ENCODE measurements at regions not wholly inside any gene's neighbourhood (a gene's known extent, or its start where the extent isn't known, plus 50 kb on each side); places are given as distances from the start of the nearest gene placed in this dataset.

- no peak for DNase-seq
- H3K4me1 Mint-ChIP-seq = no peaks in the 10 kb centered on the region
These were observed 227.2 kb upstream of the SULF2 start for GRCh38 chr20:48012401-48012974.

GRCh38 chr20:48011025-48011424, 225.7 kb upstream of the SULF2 start:
- H3K9me3 Mint-ChIP-seq = peaks cover 5 to 27% of the 10 kb centered on the region in 2 donors
- no peak overlapping the region for H3K27ac Mint-ChIP-seq
- H3K4me3 Mint-ChIP-seq = no peak overlapping the region
- no peaks in the 10 kb centered on the region for H3K4me1 Mint-ChIP-seq
- no peak for DNase-seq
- peaks cover 18% of the 10 kb centered on the region for H3K27me3 Mint-ChIP-seq
- ATAC-seq = no peak

More at GRCh38 chr20:48012401-48012974, 227.2 kb upstream of the SULF2 start:
- no peak for ATAC-seq
- Mint-ChIP-seq H3K27ac (no peak overlapping the region), H3K27me3 (peaks cover 5% of the 10 kb centered on the region), H3K4me3 (no peak overlapping the region), H3K9me3 (peaks cover 5 to 25% of the 10 kb centered on the region in 2 donors)

GRCh38 chr20:48010623-48011022, 225.3 kb upstream of the SULF2 start:
- H3K4me3 Mint-ChIP-seq = no peak overlapping the region

GRCh38 chr20:48008850-48009515, 223.7 kb upstream of the SULF2 start:
- peaks cover 37% of the 10 kb centered on the region for H3K27me3 Mint-ChIP-seq
- no peak overlapping the region for H3K4me3 Mint-ChIP-seq
- no peak for DNase-seq
- H3K4me1 Mint-ChIP-seq = no peaks in the 10 kb centered on the region
- no peak for ATAC-seq
- no peak overlapping the region for H3K27ac Mint-ChIP-seq
- H3K9me3 Mint-ChIP-seq = peaks cover 5 to 28% of the 10 kb centered on the region in 2 donors

More at GRCh38 chr20:48010623-48011022, 225.3 kb upstream of the SULF2 start:
- peaks cover 5 to 27% of the 10 kb centered on the region in 2 donors for H3K9me3 Mint-ChIP-seq
- no peak for ATAC-seq
- no peaks in the 10 kb centered on the region for H3K4me1 Mint-ChIP-seq
- H3K27me3 Mint-ChIP-seq = peaks cover 20% of the 10 kb centered on the region
- no peak overlapping the region for H3K27ac Mint-ChIP-seq
- no peak for DNase-seq

GRCh38 chr20:48007351-48007750, 222.1 kb upstream of the SULF2 start:
- DNase-seq (no peak), ATAC-seq (no peak)
- no peak overlapping the region for H3K4me3 Mint-ChIP-seq
- H3K27ac Mint-ChIP-seq = no peak overlapping the region
- peaks cover 41% of the 10 kb centered on the region for H3K27me3 Mint-ChIP-seq
- H3K9me3 Mint-ChIP-seq = peaks cover 3 to 21% of the 10 kb centered on the region in 2 donors
- H3K4me1 Mint-ChIP-seq = no peaks in the 10 kb centered on the region

GRCh38 chr20:48006036-48006833, 221.0 kb upstream of the SULF2 start:
- no peak for ATAC-seq
- Mint-ChIP-seq H3K27me3 (peaks cover 41% of the 10 kb centered on the region), H3K4me1 (no peaks in the 10 kb centered on the region), H3K27ac (no peak overlapping the region), H3K9me3 (peaks cover 4 to 15% of the 10 kb centered on the region in 2 donors), H3K4me3 (no peak overlapping the region)
- no peak for DNase-seq

- no peak for ATAC-seq
These were observed 217.7 kb upstream of the SULF2 start for GRCh38 chr20:48003021-48003420.

GRCh38 chr20:48002517-48002970, 217.3 kb upstream of the SULF2 start:
- ATAC-seq (no peak), DNase-seq (no peak)
- Mint-ChIP-seq H3K9me3 (peaks cover 4 to 8% of the 10 kb centered on the region in 2 donors), H3K4me3 (no peak overlapping the region), H3K27me3 (peaks cover 37% of the 10 kb centered on the region), H3K27ac (no peak overlapping the region), H3K4me1 (no peaks in the 10 kb centered on the region)

More at GRCh38 chr20:48003021-48003420, 217.7 kb upstream of the SULF2 start:
- Mint-ChIP-seq H3K9me3 (peaks cover 4 to 12% of the 10 kb centered on the region in 2 donors), H3K27ac (no peak overlapping the region), H3K27me3 (peaks cover 41% of the 10 kb centered on the region), H3K4me1 (no peaks in the 10 kb centered on the region), H3K4me3 (no peak overlapping the region)
- DNase-seq = no peak

GRCh38 chr20:47999166-47999565, 213.9 kb upstream of the SULF2 start:
- Mint-ChIP-seq H3K4me1 (no peaks in the 10 kb centered on the region), H3K4me3 (no peak overlapping the region), H3K9me3 (peaks cover 4 to 5% of the 10 kb centered on the region in 2 donors), H3K27ac (peak overlapping the region in 1 of 2 donors; percentile 47), H3K27me3 (peaks cover 7% of the 10 kb centered on the region)
- DNase-seq (no peak), ATAC-seq (no peak)

- ATAC-seq (no peak), DNase-seq (no peak)
- no peak overlapping the region for H3K27ac Mint-ChIP-seq
- no peaks in the 10 kb centered on the region for H3K4me1 Mint-ChIP-seq
- no peak overlapping the region for H3K4me3 Mint-ChIP-seq
- peaks cover 2 to 4% of the 10 kb centered on the region in 2 donors for H3K9me3 Mint-ChIP-seq
- peaks cover 2% of the 10 kb centered on the region for H3K27me3 Mint-ChIP-seq
These were observed 213.5 kb upstream of the SULF2 start for GRCh38 chr20:47998736-47999135.

GRCh38 chr20:47995661-47996060, 210.4 kb upstream of the SULF2 start:
- Mint-ChIP-seq H3K4me1 (no peaks in the 10 kb centered on the region), H3K27ac (peak overlapping the region in 1 of 2 donors; percentile 16), H3K27me3 (peaks cover 10% of the 10 kb centered on the region), H3K9me3 (peaks cover 4 to 11% of the 10 kb centered on the region in 2 donors), H3K4me3 (no peak overlapping the region)
- no peak for ATAC-seq
- DNase-seq = no peak

- H3K9me3 Mint-ChIP-seq = peaks cover 4 to 11% of the 10 kb centered on the region in 2 donors
- no peak for ATAC-seq
- peak overlapping the region; percentile 50 to 80 for H3K27ac Mint-ChIP-seq
- no peak for DNase-seq
- H3K27me3 Mint-ChIP-seq = peaks cover 17% of the 10 kb centered on the region
- no peak overlapping the region for H3K4me3 Mint-ChIP-seq
- H3K4me1 Mint-ChIP-seq = no peaks in the 10 kb centered on the region
These were observed 208.5 kb upstream of the SULF2 start for GRCh38 chr20:47993817-47994216.

GRCh38 chr20:47993035-47993755, 207.9 kb upstream of the SULF2 start:
- no peak for DNase-seq
- Mint-ChIP-seq H3K4me1 (no peaks in the 10 kb centered on the region), H3K27me3 (peaks cover 17% of the 10 kb centered on the region), H3K4me3 (no peak overlapping the region), H3K9me3 (peaks cover 4 to 11% of the 10 kb centered on the region in 2 donors), H3K27ac (peak overlapping the region; percentile 62 to 80)
- ATAC-seq = no peak

GRCh38 chr20:47991875-47992488, 206.7 kb upstream of the SULF2 start:
- H3K4me3 Mint-ChIP-seq = no peak overlapping the region
- H3K27me3 Mint-ChIP-seq = peaks cover 17% of the 10 kb centered on the region
- DNase-seq (no peak), ATAC-seq (no peak)
- H3K27ac Mint-ChIP-seq = peak overlapping the region in 1 of 2 donors; percentile 77
- H3K4me1 Mint-ChIP-seq = no peaks in the 10 kb centered on the region
- H3K9me3 Mint-ChIP-seq = peaks cover 4 to 11% of the 10 kb centered on the region in 2 donors
